ENCODE measurements at regions not wholly inside any gene's neighbourhood (a gene's known extent, or its start where the extent isn't known, plus 50 kb on each side); places are given as distances from the start of the nearest gene placed in this dataset.
"Not testable (repeated sequence)": the region's sequence is repeated elsewhere in the genome, so short reads cannot be mapped to it uniquely, and the experiment has no call there.

DNA sequence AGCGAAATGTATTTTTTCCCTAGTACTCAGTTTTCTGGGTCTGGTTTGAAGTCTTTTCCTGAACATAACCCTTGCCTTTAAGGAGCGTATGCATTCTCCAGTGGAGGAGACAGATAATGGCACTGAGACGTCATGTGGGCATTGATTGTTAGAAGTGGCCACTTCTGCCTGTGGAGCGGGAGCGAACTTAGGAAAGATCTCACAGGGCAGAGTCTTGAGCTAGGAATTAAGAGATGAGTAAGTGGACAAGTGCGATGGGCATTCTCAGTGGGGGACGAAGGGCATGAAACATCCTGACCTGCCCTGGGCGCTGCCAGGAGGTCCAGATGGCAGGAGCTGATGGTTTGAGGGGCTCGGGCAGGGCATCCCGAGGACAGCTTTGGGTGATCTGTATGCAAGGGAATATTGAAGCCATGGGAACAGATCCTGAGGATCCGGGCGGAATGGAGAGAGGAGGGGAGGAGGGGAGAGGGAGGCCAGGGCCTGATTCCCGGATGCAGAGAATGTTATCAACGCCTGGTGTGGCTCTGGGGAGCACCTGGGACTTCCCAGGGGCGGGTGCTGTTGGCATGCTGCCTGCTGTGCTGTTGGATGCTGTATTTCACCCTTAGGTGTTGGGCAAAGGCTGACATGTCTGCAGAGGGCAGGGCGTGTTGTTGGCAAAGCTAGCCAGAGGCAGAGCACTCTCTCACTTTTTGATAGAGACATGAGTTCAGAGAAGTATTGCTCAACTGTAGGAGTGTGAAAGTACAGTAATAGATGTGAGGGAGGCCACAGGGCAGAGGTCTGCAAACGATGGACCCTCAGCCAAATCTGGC, 66.2 kb downstream of the SPDYE17 start:
- H4K20me1 ChIP-seq (ENCODE audit: insufficient read depth, low read length); CTCF ChIA-PET; H3K27ac ChIP-seq (ENCODE audit: insufficient read depth, low read length); H4K8ac ChIP-seq (ENCODE audit: low read depth in 2 of 2, low read length in 2 of 2); H2AK9ac ChIP-seq (replicated peaks; ENCODE audit: low read depth, low read length, poor library complexity); H2BK15ac ChIP-seq (ENCODE audit: low read depth, low read length); H3K27me3 ChIP-seq (ENCODE audit: control insufficient read depth, insufficient read depth, low read length); H3K9me1 ChIP-seq (ENCODE audit: insufficient read depth, low read length); H3K4me2 ChIP-seq (ENCODE audit: low read depth, low read length); H4K91ac ChIP-seq (ENCODE audit: insufficient read depth, low read depth, low read length); H3K23ac ChIP-seq (ENCODE audit: low read depth, low read length); H3K9ac ChIP-seq (ENCODE audit: low read depth, low read length); H2AK5ac ChIP-seq (ENCODE audit: low read depth, low read length); ATAC-seq (ENCODE audit: low read depth); H3K79me1 ChIP-seq (ENCODE audit: low read depth in 1 of 2, low read length in 2 of 2); BruUV-seq (replicated peaks); H3K56ac ChIP-seq (ENCODE audit: extremely low read depth, insufficient read depth, low read length); DNase-seq; H3K4me1 ChIP-seq (ENCODE audit: control insufficient read depth, insufficient read depth, low read length); in situ Hi-C loops (cut with MboI; ENCODE audit: low sequenced_read_pairs); H3K4ac ChIP-seq (ENCODE audit: low read depth, low read length); H3K18ac ChIP-seq (ENCODE audit: low read depth, low read length); H3K4me3 ChIP-seq (ENCODE audit: insufficient read depth, low read depth, low read length); dilution Hi-C loops (cut with HindIII; ENCODE audit: low sequenced_read_pairs, unreplicated experiment); H3K14ac ChIP-seq (replicated peaks; ENCODE audit: low read depth, low read length); H2AFZ ChIP-seq (replicated peaks; ENCODE audit: low read length, poor library complexity); H3K36me3 ChIP-seq (ENCODE audit: control insufficient read depth, insufficient read depth, low read length); H4K5ac ChIP-seq (ENCODE audit: low read depth, low read length); H3K9me3 ChIP-seq (ENCODE audit: control insufficient read depth, insufficient read depth, low read length); intact Hi-C loops (cut with micrococcal nuclease); H2BK20ac ChIP-seq (ENCODE audit: low read depth, low read length); H2BK120ac ChIP-seq (ENCODE audit: low read depth, low read length); POLR2A ChIA-PET (ENCODE audit: unreplicated experiment); H2BK5ac ChIP-seq (ENCODE audit: low read depth, low read length, poor library complexity, severe bottlenecking): not testable (repeated sequence)
- no CpG with 5 or more reads among the region's 17 CpGs for WGBS, 2 experiments (ENCODE audit: extremely low coverage in 2 of 2, insufficient read length in 1 of 2)

DNA sequence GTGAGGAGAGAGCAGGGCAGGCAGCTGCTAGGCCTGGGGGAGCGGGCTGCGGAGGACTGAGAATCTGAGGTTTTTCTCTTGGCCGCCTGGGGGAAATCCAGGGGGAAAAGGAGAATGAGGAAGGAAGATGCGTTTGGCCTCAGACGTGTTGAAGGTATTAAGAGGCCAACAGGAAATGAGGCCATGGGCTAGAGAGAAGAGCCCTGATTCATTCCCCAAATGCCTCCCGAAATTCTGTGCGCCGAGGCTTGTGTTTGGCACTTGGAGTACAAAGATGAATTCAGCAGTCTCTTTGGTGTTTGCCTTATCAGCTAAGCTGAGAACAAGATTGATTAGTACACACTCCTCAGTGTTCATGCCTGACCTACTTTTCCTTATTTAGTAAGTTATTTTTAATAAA, 68.1 kb downstream of the SPDYE17 start:
- dilution Hi-C loops (cut with HindIII; ENCODE audit: low sequenced_read_pairs, unreplicated experiment); H3K9ac ChIP-seq (ENCODE audit: low read depth, low read length); H3K4me3 ChIP-seq (ENCODE audit: insufficient read depth, low read depth, low read length); H2BK15ac ChIP-seq (ENCODE audit: low read depth, low read length); H4K91ac ChIP-seq (ENCODE audit: insufficient read depth, low read depth, low read length); H2AK5ac ChIP-seq (ENCODE audit: low read depth, low read length); CTCF ChIA-PET; H2BK20ac ChIP-seq (ENCODE audit: low read depth, low read length); H2AFZ ChIP-seq (replicated peaks; ENCODE audit: low read length, poor library complexity); H4K20me1 ChIP-seq (ENCODE audit: insufficient read depth, low read length); H3K4me2 ChIP-seq (ENCODE audit: low read depth, low read length); ATAC-seq (ENCODE audit: low read depth); H3K14ac ChIP-seq (replicated peaks; ENCODE audit: low read depth, low read length); H3K4ac ChIP-seq (ENCODE audit: low read depth, low read length); H3K9me1 ChIP-seq (ENCODE audit: insufficient read depth, low read length); H3K18ac ChIP-seq (ENCODE audit: low read depth, low read length); H3K36me3 ChIP-seq (ENCODE audit: control insufficient read depth, insufficient read depth, low read length); intact Hi-C loops (cut with micrococcal nuclease); H3K23ac ChIP-seq (ENCODE audit: low read depth, low read length); H3K27me3 ChIP-seq (ENCODE audit: control insufficient read depth, insufficient read depth, low read length); H3K27ac ChIP-seq (ENCODE audit: insufficient read depth, low read length); H3K79me1 ChIP-seq (ENCODE audit: low read depth in 1 of 2, low read length in 2 of 2); H3K56ac ChIP-seq (ENCODE audit: extremely low read depth, insufficient read depth, low read length); H2BK5ac ChIP-seq (ENCODE audit: low read depth, low read length, poor library complexity, severe bottlenecking); H3K9me3 ChIP-seq (ENCODE audit: control insufficient read depth, insufficient read depth, low read length); BruUV-seq (replicated peaks); H4K5ac ChIP-seq (ENCODE audit: low read depth, low read length); DNase-seq; in situ Hi-C loops (cut with MboI; ENCODE audit: low sequenced_read_pairs); H4K8ac ChIP-seq (ENCODE audit: low read depth in 2 of 2, low read length in 2 of 2); POLR2A ChIA-PET (ENCODE audit: unreplicated experiment); H2AK9ac ChIP-seq (replicated peaks; ENCODE audit: low read depth, low read length, poor library complexity); H2BK120ac ChIP-seq (ENCODE audit: low read depth, low read length); H3K4me1 ChIP-seq (ENCODE audit: control insufficient read depth, insufficient read depth, low read length): not testable (repeated sequence)
- WGBS, 2 experiments (ENCODE audit: extremely low coverage in 2 of 2, insufficient read length in 1 of 2), result no CpG with 5 or more reads among the region's 8 CpGs

All from IMR-90 (cell line).